GM21619 (cell line): ENCODE measurements at regions not wholly inside any gene's neighbourhood (a gene's known extent, or its start where the extent isn't known, plus 50 kb on each side); places are given as distances from the start of the nearest gene placed in this dataset.

ENCODE experiments used
- ATAC-seq: cut with Tn5 transposase; IDR thresholded peaks from one replicate; pipeline ENCODE4 v1.9.1; 2021; ENCODE audit not compliant: unreplicated experiment

DNA sequence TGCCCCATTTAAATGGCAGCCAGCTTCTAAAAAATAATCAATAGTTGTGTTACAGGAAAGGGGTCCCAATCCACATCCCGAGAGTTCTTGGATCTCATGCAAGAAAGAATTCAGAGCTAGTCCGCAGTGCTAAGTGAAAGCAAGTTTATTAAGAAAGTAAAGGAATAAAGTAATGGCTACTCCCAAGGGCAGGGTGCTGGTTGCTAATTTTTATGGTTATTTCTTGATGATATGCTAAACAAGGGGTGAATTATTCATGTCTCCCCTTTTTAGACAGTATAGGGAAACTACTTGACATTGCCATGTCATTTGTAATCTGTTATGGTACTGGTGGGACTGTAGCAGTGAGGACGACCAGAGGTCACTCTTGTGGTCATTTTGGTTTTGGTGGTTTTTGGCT is 591.3 kb downstream of the LRFN5 start:
- ATAC-seq, result no peak

DNA sequence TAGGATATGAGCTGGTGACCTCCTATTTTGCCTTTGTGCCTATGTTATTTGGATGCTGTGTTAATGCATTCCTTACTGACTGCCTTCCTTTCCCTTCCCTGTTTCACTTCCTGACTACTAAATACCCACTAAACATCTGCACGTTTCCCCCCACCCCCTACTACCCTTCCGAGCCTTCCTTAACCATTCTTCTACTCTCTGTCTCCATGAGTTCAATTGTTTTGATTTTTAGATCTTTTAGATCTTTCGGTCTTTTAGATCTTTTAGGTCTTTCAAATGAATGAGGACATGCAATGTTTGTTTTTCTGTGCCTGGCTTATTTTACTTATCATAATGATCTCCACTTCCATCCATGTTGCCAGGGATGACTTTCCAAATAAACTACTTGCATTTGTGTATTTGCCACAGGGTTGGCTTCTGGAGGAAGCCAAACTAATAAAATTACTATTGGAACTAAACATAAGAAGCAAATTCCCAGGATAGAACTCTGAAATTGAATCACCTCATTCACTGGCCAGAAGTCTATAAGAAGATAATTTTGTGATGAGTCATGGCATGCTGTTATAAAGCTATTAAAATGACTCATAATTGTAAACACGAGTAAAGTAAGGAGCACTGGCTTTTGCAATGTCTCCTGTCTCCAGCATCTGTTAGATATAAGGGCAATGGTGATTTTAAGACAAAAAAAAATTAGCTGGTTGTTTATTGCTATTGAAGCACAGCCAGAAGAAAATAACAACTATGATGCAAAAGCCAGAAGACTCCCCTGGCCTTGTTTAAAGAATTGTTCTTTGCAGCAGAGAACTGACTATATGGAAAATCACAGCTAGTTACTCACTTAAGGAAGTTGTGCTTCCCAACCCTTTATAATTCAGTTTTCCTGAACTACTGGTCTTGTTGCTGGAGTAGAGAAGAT is 586.3 kb downstream of the LRFN5 start:
- ATAC-seq, result no peak

DNA sequence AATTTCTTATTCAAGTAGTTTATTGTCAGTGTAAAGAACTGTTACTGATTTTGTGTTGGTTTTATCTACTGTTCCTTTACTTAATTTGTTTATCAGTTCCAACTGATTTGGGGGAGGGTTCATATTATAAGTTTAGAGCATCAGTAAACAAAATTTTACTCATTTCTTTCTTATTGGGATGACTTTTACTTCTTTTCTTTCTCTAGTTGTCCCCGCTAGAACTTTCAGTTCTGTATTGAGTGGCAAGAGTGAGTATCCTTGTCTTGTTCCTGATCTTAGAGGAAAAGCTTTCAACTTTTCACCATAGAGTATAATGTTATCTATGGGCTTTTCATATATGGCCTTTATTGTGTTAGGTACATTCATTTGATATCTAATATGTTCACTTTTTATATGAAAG is 584.1 kb downstream of the LRFN5 start:
- no peak for ATAC-seq

DNA sequence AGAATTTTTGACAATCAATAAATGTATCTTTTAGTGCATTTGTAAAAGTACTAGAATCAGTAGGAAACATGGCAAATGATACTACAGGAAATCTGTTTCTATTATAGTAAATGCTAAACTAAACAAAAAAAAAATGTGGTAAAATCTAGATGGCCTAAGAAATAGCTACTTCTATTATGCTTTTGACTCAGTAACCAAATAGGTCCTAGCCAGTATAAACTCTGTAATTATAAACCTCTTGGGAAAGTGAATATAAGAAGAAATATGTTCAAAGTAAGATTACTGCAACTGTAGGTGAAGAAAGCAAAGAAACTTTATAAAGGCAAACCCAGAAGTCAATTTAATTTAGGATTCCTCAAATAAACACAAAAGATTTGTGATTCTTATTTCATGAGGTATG is 581.2 kb downstream of the LRFN5 start:
- no peak for ATAC-seq

DNA sequence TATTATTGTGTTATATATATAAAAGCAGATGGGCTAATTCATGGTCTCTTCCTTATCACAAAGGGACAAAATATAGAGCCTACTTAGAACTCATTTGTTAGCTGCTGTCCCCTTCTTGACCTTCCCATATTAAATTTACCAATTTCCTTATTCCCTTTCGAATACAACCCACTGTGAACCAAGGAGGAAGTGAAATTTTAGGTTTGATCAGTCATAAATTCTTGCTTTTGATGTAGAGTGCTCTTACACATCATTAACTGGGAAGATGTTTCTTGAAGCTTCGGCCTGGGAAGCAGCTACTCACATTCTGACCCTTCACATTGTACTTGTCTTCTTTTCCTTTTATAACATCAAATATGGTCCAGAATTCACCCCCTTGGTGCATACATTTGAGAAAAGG is 579.0 kb downstream of the LRFN5 start:
- no peak for ATAC-seq

- no peak for ATAC-seq
Observed at GRCh38 chr14:42174357-42174756, 567.7 kb downstream of the LRFN5 start.

GRCh38 chr14:42173206-42173605 is 566.5 kb downstream of the LRFN5 start:
- ATAC-seq, result no peak

DNA sequence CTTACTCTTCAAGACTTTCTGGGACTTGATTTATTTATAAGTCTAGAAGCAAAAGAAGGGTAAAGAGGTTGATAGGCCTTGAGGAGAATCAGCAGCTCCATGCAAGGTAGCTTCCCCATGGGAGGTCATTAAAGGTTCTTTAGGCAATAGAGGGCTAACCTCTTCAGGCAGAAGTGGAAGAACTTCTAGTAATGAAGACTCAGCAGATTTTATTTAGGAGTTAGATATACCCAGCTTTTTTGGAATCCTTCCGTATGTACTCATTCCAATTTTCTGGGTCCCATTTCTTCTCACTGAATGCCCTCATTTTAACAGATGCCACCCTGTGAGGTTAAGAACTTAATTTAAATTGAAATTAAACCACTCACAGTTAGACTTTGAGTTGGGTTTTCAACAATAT is 565.6 kb downstream of the LRFN5 start:
- no peak for ATAC-seq

GRCh38 chr14:42163136-42163535 is 556.5 kb downstream of the LRFN5 start:
- ATAC-seq, result no peak

- ATAC-seq, result no peak
Observed at GRCh38 chr14:42159138-42159537, 552.5 kb downstream of the LRFN5 start.

DNA sequence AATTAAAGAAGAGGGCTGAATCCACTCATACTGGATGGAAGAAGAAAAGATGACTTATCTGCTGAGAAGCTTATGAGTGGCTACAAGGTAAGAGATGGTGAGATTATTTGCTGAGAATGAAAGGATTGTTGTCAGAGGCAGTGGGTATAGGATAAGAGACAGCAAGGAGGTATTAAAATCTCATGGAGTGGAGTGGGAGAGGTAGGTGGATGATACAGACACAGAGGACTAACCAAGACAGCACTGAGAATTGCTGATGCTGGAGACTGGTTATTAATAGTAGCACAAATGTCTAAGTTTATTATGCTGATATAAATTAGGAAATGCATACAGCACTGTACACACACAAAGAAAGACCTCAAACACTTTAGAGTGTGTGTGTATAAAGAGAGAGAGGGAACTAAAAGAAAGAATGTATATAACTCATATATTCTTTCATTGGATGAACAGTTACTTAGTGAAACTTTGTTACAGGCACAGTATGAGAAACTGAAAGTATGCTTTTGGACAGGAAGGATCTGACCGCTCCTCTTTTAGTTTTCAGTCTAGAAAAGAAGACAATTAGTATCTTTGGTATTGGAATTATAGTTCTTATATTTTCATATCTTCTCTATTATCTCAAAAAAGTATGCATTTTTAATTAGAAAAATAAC is 543.1 kb downstream of the LRFN5 start:
- peak; percentile 92 for ATAC-seq

DNA sequence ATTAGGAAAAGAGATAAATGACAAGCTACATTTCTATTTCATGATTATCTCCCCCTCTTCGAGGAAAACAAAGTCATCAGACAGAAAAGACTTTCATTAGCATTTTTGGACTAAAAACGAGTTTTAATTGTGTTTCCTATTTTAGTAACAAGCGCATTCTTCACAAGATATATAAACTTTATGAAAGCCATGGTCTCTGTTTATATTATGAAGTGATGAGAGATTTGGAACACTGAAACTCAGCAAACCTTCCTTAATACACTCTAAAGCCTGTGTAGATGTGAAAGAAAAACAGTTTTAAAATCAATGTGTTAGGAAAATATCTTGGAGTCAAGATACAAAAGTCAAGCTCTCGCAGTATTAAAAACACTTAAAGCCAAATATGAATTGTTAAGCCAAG is 539.1 kb downstream of the LRFN5 start:
- no peak for ATAC-seq

- no peak for ATAC-seq
Observed at GRCh38 chr14:42143114-42143513, 536.4 kb downstream of the LRFN5 start.

- no peak for ATAC-seq
Observed at GRCh38 chr14:42141328-42141727, 534.7 kb downstream of the LRFN5 start.

DNA sequence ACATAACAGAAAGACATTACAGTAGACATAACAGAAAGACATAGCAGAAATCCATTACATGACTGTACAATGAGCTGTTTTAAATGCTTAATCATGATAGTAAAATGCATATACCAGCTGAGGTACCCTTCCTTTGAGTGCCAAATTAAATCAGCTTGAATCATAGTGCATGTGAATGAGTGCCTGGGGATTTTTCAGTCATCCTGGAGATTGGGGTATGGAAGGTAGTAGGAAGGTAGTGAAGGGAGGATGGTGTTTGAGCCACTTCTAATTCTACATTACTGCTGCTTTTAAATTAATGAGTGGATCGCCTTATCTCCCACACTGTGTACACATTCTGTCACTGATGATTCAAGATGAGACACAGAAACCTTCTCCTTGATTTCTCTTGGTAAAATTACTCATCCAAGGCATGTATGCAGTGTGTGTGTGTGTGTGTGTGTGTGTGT is 534.2 kb downstream of the LRFN5 start:
- no peak for ATAC-seq

DNA sequence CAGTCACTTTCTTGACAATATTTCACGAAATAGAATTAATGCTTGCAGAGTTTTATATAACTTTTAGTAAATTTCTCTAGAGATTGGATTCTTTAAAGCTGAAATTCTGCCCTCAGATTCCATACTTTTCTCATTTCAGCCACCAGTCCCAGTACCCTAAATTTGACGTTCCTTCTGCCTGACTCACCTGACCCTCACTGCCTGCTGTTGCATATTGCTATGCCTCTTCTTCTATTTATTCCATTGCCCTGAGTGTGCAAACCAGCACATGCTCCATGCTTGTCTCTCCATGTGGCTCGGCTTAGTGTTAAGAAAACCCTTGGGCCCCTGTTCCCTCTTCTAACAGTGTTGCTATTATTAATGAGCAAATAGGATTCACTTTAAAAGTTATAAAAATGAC is 533.3 kb downstream of the LRFN5 start:
- no peak for ATAC-seq

GRCh38 chr14:42138406-42138805 is 531.7 kb downstream of the LRFN5 start:
- no peak for ATAC-seq

DNA sequence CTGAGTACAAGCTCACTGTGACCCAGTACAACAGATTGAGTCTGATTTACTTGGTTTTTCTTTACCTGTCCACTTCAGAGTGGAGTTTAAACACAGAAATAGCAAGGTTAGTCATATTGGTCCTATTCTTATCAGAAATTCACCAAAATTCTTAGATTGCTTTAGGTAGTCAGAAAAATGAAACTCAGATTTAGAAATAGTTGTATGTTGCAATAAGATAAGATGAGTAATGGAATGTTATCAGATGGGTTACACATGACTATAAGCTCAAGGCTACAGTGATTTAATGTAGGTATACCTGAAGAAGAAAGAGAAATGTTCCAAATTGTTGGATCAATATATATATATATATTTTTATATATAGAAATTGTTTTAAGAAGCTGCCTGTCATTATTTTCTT is 524.1 kb downstream of the LRFN5 start:
- no peak for ATAC-seq

DNA sequence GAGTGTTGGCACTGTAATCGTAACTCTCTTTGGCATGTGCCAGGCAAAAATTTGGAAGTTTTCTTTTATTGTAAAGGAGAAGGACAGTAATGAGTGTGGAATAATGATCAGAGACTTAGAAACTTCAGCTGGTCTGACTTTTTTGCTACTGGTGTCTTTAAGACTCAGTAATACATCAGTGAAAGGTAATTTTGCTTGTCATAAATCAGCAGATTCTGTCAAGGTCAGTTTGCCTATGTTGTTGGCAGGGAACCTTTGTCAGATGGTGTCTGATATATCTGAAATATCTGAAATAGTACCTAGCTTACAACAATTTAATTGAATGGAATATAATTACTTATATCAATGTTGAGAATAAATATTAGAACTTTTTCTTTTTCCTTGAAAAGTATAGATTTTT is 516.9 kb downstream of the LRFN5 start:
- no peak for ATAC-seq

DNA sequence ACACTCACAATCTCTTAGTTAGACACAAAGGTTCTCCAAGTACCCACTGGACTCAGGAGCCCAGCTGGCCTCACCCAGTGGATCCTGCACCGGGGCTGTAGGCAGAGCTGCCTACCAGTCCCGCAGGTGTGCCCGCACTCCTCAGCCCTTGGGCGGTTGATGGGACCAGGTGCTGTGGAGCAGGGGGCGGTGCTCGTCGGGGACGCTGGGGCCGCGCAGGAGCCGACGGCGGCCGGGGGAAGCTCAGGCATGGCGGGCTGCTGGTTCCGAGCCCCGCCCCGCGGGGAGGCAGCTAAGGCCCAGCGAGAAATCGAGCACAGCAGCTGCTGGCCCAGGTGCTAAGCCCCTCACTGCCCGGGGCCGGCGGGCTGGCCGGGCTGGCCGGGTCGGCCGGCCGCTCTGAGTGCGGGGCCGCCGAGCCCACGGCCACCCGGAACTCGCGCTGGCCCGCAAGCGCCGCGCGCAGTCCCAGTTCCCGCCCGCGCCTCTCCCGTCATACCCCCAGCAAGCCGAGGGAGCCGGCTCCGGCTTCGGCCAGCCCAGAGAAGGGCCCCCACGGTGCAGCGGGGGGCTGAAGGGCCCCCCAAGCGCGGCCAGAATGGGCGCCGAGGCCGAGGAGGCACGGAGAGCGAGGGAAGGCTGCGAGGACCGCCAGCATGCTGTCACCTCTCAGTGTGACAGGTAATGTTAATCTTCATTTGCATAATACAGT is 506.8 kb downstream of the LRFN5 start:
- ATAC-seq, result no peak

GRCh38 chr14:42112108-42112507 is 505.4 kb downstream of the LRFN5 start:
- no peak for ATAC-seq

DNA sequence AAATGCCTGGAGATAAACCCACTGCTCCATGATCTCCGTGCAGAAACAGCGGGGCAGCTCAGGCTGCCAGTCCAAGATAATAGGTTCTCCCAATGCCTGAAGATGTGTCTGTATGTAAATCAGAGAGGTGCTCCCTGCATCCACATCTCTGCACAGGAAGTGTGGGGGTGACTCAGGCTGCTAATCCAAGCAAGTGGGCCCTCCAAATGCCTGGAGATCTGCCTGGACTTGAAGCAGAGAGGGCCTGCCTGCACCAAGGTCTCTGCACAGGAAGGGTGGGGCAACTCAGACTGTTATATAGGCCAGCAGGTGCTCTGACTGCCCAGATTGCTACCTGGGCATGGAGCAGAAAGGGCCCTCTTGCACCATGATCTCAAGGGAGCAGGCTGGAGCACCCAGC is 504.7 kb downstream of the LRFN5 start:
- ATAC-seq, result no peak
